ENCODE measurements at regions not wholly inside any gene's neighbourhood (a gene's known extent, or its start where the extent isn't known, plus 50 kb on each side); places are given as distances from the start of the nearest gene placed in this dataset.

DNA sequence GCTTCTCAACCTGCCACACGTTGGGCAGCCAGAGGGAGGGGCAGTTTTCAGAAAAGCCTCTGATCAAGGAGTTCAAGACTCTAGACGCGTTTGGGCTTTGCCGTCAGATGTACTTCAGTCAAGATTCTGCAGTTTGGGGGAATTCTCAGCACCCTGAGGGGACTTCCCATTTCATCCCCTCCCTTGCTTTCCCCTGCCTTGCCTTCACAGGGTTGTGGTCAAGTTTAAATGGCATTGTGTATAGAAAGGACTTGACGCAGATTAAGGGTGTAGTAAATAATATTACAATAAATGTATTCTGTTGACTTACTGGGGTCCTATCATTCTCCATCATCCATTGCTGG, 198.3 kb upstream of the NABP1 start:
- no TSS peak for BruUV-seq (replicated peaks)
- intact Hi-C loops (cut with micrococcal nuclease; ENCODE audit: unreplicated experiment) (no loop called here), in situ Hi-C loops (cut with HindIII; ENCODE audit: low pct_unique_long_range_greater_than_20kb, low sequenced_read_pairs) (no loop called here)
- H3K27me3 ChIP-seq (ENCODE audit: control insufficient read depth, insufficient read depth, low read length) = no peaks in the 10 kb centered on the region
- no peak for ATAC-seq
- POLR2A ChIA-PET = no interaction called here
- DNase-seq (ENCODE audit: low read depth, low spot score) = no peak
- no peaks in the 10 kb centered on the region for H3K4me1 ChIP-seq (ENCODE audit: control insufficient read depth, insufficient read depth, low read length)
- CTCF ChIA-PET = interaction anchor here (0.6 kb wide), 1 partner anchor 22 kb away, joined by 3 read pairs; no protein-coding TSS in a partner anchor
- TF ChIP-seq, protein P1, sequence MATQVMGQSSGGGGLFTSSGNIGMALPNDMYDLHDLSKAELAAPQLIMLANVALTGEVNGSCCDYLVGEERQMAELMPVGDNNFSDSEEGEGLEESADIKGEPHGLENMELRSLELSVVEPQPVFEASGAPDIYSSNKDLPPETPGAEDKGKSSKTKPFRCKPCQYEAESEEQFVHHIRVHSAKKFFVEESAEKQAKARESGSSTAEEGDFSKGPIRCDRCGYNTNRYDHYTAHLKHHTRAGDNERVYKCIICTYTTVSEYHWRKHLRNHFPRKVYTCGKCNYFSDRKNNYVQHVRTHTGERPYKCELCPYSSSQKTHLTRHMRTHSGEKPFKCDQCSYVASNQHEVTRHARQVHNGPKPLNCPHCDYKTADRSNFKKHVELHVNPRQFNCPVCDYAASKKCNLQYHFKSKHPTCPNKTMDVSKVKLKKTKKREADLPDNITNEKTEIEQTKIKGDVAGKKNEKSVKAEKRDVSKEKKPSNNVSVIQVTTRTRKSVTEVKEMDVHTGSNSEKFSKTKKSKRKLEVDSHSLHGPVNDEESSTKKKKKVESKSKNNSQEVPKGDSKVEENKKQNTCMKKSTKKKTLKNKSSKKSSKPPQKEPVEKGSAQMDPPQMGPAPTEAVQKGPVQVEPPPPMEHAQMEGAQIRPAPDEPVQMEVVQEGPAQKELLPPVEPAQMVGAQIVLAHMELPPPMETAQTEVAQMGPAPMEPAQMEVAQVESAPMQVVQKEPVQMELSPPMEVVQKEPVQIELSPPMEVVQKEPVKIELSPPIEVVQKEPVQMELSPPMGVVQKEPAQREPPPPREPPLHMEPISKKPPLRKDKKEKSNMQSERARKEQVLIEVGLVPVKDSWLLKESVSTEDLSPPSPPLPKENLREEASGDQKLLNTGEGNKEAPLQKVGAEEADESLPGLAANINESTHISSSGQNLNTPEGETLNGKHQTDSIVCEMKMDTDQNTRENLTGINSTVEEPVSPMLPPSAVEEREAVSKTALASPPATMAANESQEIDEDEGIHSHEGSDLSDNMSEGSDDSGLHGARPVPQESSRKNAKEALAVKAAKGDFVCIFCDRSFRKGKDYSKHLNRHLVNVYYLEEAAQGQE (IDR thresholded peaks at IDR 0.05; ENCODE audit: insufficient read depth in 1 of 2, low read depth in 2 of 2, low read length in 1 of 2) = no peak
- peaks cover 6% of the 10 kb centered on the region; the same call in 1 of the 2 replicates for H3K9me3 ChIP-seq (ENCODE audit: control insufficient read depth, insufficient read depth, low read depth, low read length)
- H3K36me3 ChIP-seq (ENCODE audit: control insufficient read depth, insufficient read depth, low read length) = no peaks in the 10 kb centered on the region
- H3K4me3 ChIP-seq (ENCODE audit: low read depth in 2 of 2, low read length in 2 of 2) = no peak overlapping the region
- H3K27ac ChIP-seq (ENCODE audit: low read length) = no peak overlapping the region

DNA sequence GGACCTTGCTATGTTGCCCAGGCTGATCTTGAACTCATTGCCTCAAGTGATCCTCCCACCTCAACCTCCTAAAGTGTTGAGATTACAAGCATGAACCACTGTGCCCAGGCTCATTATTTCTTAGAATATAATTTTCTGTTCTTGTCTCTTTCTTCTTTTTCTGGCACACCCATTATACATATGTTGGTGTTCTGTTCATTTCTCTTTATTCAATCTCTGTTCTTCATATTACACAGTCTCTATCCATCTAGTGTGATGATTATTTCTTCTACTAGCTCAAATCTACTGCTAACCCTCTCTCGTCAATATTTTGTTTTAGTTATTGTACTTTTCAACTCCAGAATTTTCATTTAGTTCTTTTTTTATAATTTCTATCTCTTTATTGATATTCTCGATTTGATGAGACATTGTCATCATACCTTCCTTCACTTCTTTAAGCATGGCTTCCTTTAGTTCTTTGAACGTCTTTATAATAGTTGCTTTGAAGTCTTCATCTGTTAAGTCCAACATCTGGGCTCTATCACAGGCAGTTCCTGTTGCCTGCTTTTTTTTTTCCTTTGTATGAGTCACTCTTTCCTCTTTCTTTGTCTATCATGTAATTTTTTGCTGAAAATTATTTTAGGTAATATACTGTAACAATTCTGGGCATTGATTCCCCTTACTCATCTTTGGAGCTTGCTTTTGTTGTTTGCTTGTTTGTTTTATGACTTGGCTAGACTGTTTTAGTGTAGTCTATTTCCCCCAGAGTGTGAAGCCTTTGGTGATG, 196.4 kb upstream of the NABP1 start:
- CTCF ChIA-PET = no interaction called here
- Histone ChIP-seq H3K27ac (ENCODE audit: low read length) (no peak overlapping the region), H3K4me1 (ENCODE audit: control insufficient read depth, insufficient read depth, low read length) (no peaks in the 10 kb centered on the region; the same call in 1 of the 2 replicates), H3K9me3 (ENCODE audit: control insufficient read depth, insufficient read depth, low read depth, low read length) (peaks cover 6% of the 10 kb centered on the region; the same call in 1 of the 2 replicates), H3K4me3 (ENCODE audit: low read depth in 2 of 2, low read length in 2 of 2) (no peak overlapping the region), H3K36me3 (ENCODE audit: control insufficient read depth, insufficient read depth, low read length) (no peaks in the 10 kb centered on the region), H3K27me3 (ENCODE audit: control insufficient read depth, insufficient read depth, low read length) (no peaks in the 10 kb centered on the region)
- no peak for DNase-seq (ENCODE audit: low read depth, low spot score)
- in situ Hi-C loops (cut with HindIII; ENCODE audit: low pct_unique_long_range_greater_than_20kb, low sequenced_read_pairs) = no loop called here
- intact Hi-C loops (cut with micrococcal nuclease; ENCODE audit: unreplicated experiment) = no loop called here
- ATAC-seq = no peak
- POLR2A ChIA-PET = no interaction called here
- BruUV-seq (replicated peaks) = no TSS peak
- TF ChIP-seq SIN3A (IDR thresholded peaks at IDR 0.05; ENCODE audit: borderline replicate concordance, insufficient read depth, low read depth, low read length) (no peak), TCF7L2 (IDR thresholded peaks at IDR 0.05; ENCODE audit: low read depth, low read length) (no peak), POLR2AphosphoS5 (IDR thresholded peaks at IDR 0.05; ENCODE audit: low read depth, low read length) (no peak)
- TF ChIP-seq, protein P1 (IDR thresholded peaks at IDR 0.05; ENCODE audit: insufficient read depth in 1 of 2, low read depth in 2 of 2, low read length in 1 of 2) = no peak
- TF ChIP-seq, protein P2, sequence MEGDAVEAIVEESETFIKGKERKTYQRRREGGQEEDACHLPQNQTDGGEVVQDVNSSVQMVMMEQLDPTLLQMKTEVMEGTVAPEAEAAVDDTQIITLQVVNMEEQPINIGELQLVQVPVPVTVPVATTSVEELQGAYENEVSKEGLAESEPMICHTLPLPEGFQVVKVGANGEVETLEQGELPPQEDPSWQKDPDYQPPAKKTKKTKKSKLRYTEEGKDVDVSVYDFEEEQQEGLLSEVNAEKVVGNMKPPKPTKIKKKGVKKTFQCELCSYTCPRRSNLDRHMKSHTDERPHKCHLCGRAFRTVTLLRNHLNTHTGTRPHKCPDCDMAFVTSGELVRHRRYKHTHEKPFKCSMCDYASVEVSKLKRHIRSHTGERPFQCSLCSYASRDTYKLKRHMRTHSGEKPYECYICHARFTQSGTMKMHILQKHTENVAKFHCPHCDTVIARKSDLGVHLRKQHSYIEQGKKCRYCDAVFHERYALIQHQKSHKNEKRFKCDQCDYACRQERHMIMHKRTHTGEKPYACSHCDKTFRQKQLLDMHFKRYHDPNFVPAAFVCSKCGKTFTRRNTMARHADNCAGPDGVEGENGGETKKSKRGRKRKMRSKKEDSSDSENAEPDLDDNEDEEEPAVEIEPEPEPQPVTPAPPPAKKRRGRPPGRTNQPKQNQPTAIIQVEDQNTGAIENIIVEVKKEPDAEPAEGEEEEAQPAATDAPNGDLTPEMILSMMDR (IDR thresholded peaks at IDR 0.05) = no peak

Measured in Panc1 (cell line).